Mesothelial cell of epicardium (in vitro differentiated cells): ENCODE measurements at regions not wholly inside any gene's neighbourhood (a gene's known extent, or its start where the extent isn't known, plus 50 kb on each side); places are given as distances from the start of the nearest gene placed in this dataset.
A peak's percentile ranks its signal among the peaks of the same experiment; 100 is the strongest.
"Not testable (repeated sequence)": the region's sequence is repeated elsewhere in the genome, so short reads cannot be mapped to it uniquely, and the experiment has no call there.

Experiments
- DNase-seq, 2 experiments: peaks; one replicate each; pipeline ENCODE4 v3.0.0; 2021; ENCODE audit warnings: low spot score in 2 of 2; ENCODE audit not compliant: unreplicated experiment in 2 of 2
- H3K27ac Mint-ChIP-seq: 2 replicates; pipeline ENCODE4 v1.8.0; 2021; ENCODE audit warnings: mixed read lengths
- H3K27me3 Mint-ChIP-seq: 2 replicates; pipeline ENCODE4 v1.8.0; 2021; ENCODE audit warnings: low read depth, mixed read lengths
- H3K36me3 Mint-ChIP-seq: 2 replicates; pipeline ENCODE4 v1.8.0; 2021; ENCODE audit warnings: mixed read lengths
- H3K4me1 Mint-ChIP-seq: 2 replicates; pipeline ENCODE4 v1.8.0; 2021; ENCODE audit warnings: mixed read lengths
- H3K4me3 Mint-ChIP-seq: 2 replicates; pipeline ENCODE4 v1.8.0; 2021; ENCODE audit warnings: mild to moderate bottlenecking, moderate library complexity, mixed read lengths
- H3K9me3 Mint-ChIP-seq: 2 replicates; pipeline ENCODE4 v1.8.0; 2021; ENCODE audit warnings: mixed read lengths
- TF ChIP-seq, protein P1 (sequence below): fragments of 200-600 bp; sonication (generic); IDR thresholded peaks from one replicate; pipeline ENCODE4 v1.5.0; 2021; ENCODE audit warnings: antibody characterized with exemption; ENCODE audit not compliant: unreplicated experiment

DNA sequence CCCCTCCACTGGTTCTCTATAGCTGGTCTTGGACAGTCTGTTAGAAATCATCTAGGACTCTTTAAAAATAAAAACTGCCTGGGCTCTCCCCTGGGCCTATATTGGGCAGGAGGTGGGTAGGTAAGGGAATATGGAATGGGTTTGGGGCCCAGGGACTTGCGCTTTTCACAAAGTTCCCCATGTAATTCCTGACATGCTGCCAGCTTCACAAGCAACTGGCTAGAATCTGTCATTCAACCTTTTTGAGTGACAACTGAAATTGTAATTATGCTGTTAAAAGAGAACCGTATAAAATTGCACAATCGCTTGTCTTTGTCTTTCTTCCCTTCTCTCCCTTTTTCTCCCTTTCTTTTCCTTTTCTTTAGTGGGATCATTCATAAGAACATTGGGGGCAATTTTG lies 603.1 kb downstream of the EBF1 start:
- Mint-ChIP-seq H3K27me3 (no peaks in the 10 kb centered on the region), H3K27ac (no peak overlapping the region), H3K4me1 (peaks cover 17% of the 10 kb centered on the region), H3K36me3 (no peaks in the 10 kb centered on the region), H3K9me3 (no peaks in the 10 kb centered on the region), H3K4me3 (no peak overlapping the region)
- DNase-seq, result no peak
- TF ChIP-seq, protein P1, sequence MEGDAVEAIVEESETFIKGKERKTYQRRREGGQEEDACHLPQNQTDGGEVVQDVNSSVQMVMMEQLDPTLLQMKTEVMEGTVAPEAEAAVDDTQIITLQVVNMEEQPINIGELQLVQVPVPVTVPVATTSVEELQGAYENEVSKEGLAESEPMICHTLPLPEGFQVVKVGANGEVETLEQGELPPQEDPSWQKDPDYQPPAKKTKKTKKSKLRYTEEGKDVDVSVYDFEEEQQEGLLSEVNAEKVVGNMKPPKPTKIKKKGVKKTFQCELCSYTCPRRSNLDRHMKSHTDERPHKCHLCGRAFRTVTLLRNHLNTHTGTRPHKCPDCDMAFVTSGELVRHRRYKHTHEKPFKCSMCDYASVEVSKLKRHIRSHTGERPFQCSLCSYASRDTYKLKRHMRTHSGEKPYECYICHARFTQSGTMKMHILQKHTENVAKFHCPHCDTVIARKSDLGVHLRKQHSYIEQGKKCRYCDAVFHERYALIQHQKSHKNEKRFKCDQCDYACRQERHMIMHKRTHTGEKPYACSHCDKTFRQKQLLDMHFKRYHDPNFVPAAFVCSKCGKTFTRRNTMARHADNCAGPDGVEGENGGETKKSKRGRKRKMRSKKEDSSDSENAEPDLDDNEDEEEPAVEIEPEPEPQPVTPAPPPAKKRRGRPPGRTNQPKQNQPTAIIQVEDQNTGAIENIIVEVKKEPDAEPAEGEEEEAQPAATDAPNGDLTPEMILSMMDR, result no peak

DNA sequence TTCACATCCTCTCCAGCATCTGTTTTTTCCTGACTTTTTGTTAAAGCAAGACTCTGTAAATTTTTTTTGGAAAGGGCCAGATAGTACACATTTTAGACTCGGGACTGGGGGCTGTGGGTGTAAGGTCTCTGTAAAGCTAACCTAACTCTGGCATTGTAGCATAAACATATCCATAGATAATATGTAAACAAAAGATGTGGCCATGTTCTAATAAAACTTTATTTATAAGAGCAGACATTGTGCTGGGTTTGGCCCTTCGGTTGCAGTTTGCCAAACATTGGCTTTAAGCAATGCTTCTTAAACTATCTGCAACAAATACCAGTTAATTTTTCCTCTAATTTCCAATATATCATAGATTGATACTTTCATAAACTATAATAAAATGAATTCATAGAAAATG lies 605.2 kb downstream of the EBF1 start:
- no peak overlapping the region for H3K27ac Mint-ChIP-seq
- H3K9me3 Mint-ChIP-seq, result no peaks in the 10 kb centered on the region
- no peaks in the 10 kb centered on the region for H3K27me3 Mint-ChIP-seq
- H3K36me3 Mint-ChIP-seq, result no peaks in the 10 kb centered on the region
- TF ChIP-seq, protein P1, result no peak
- DNase-seq, result no peak
- H3K4me3 Mint-ChIP-seq, result no peak overlapping the region
- H3K4me1 Mint-ChIP-seq, result peaks cover 17% of the 10 kb centered on the region

GRCh38 chr5:158494044-158494443 lies 605.7 kb downstream of the EBF1 start:
- not testable (repeated sequence) for H3K4me3 Mint-ChIP-seq, H3K36me3 Mint-ChIP-seq, H3K9me3 Mint-ChIP-seq, H3K27ac Mint-ChIP-seq, DNase-seq, H3K27me3 Mint-ChIP-seq
- H3K4me1 Mint-ChIP-seq, result peaks cover 17% of the 10 kb centered on the region

GRCh38 chr5:158492841-158493242 lies 606.9 kb downstream of the EBF1 start:
- TF ChIP-seq, protein P1, result no peak
- Mint-ChIP-seq H3K4me1 (peaks cover 22% of the 10 kb centered on the region), H3K4me3 (no peak overlapping the region), H3K27me3 (peaks cover 2% of the 10 kb centered on the region), H3K9me3 (no peaks in the 10 kb centered on the region), H3K27ac (peak overlapping the region; percentile 16), H3K36me3 (no peaks in the 10 kb centered on the region)
- DNase-seq, result no peak

- peak overlapping the region; percentile 16 for H3K27ac Mint-ChIP-seq
- TF ChIP-seq, protein P1, result no peak
- peaks cover 24% of the 10 kb centered on the region for H3K4me1 Mint-ChIP-seq
- no peak overlapping the region for H3K4me3 Mint-ChIP-seq
- no peaks in the 10 kb centered on the region for H3K9me3 Mint-ChIP-seq
- peaks cover 2% of the 10 kb centered on the region for H3K27me3 Mint-ChIP-seq
- no peak for DNase-seq
- H3K36me3 Mint-ChIP-seq, result no peaks in the 10 kb centered on the region
Measured at GRCh38 chr5:158492136-158492535, 607.6 kb downstream of the EBF1 start.

DNA sequence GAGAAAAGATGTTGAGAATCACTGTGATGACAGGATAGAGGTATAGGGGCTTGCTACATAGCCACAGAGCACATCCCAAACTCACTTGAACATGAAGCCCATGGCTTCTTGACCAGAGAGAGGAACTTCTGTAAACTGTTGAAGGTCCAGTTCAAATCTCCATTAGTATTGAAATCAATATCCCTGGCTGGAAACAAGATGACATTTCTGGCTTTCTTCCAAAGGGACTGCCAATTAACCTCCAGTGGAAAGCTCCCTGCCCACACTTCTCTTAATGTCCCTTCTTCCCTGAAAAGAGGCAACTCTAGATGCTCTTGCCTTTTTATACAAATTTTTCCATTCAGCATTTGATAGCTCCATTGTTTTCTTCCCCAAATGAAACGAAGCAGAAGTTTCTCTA lies 612.1 kb downstream of the EBF1 start:
- Mint-ChIP-seq H3K9me3 (peaks cover 8% of the 10 kb centered on the region), H3K27ac (no peak overlapping the region), H3K36me3 (no peaks in the 10 kb centered on the region), H3K4me1 (peaks cover 49% of the 10 kb centered on the region), H3K4me3 (no peak overlapping the region), H3K27me3 (peaks cover 2% of the 10 kb centered on the region)
- TF ChIP-seq, protein P1, result no peak
- DNase-seq, result no peak
